AG04450 (cell line): ENCODE measurements at regions not wholly inside any gene's neighbourhood (a gene's known extent, or its start where the extent isn't known, plus 50 kb on each side); places are given as distances from the start of the nearest gene placed in this dataset.

ENCODE experiments used
- CTCF ChIA-PET: fragments of 300-600, 350-600 bp; formaldehyde crosslinking; extraction: SDS; loops from one replicate; lab custom pipeline; 2022; ENCODE audit warnings: antibody characterized with exemption, inconsistent platforms; lab: Charles Lee
- POLR2A ChIA-PET: fragments of 350-600 bp; formaldehyde crosslinking; extraction: SDS; loops from one replicate; lab custom pipeline; 2021; ENCODE audit warnings: antibody characterized with exemption, inconsistent platforms; lab: Yijun Ruan, JAX
- DNase-seq: peaks from one replicate; pipeline ENCODE4 v3.0.0-alpha.2; 2011; ENCODE audit warnings: low read depth, low spot score
- H3K27ac ChIP-seq: one replicate; pipeline ENCODE4 v1.5.1; 2012; ENCODE audit warnings: low read depth, low read length, control low read depth
- H3K27me3 ChIP-seq: one replicate; pipeline ENCODE4 v1.6.0; 2012; ENCODE audit warnings: low read length; ENCODE audit not compliant: control insufficient read depth, insufficient read depth
- H3K4me3 ChIP-seq: 2 replicates; pipeline ENCODE4 v1.5.1; 2011; ENCODE audit warnings: mild to moderate bottlenecking, low read depth, low read length, control low read depth
- H3K9me3 ChIP-seq: 2 replicates; pipeline ENCODE4 v1.5.1; 2012; ENCODE audit warnings: low read length; ENCODE audit not compliant: control insufficient read depth, insufficient read depth
- CTCF ChIP-seq: IDR thresholded peaks from 2 replicates; pipeline ENCODE4 v1.5.1; 2011; ENCODE audit warnings: low read depth, low read length, control low read depth, inconsistent platforms

GRCh38 chr1:221832617-221833016 lies 90.7 kb upstream of the DUSP10 start:
- DNase-seq, result no peak
- H3K27ac ChIP-seq, result no peak overlapping the region

DNA sequence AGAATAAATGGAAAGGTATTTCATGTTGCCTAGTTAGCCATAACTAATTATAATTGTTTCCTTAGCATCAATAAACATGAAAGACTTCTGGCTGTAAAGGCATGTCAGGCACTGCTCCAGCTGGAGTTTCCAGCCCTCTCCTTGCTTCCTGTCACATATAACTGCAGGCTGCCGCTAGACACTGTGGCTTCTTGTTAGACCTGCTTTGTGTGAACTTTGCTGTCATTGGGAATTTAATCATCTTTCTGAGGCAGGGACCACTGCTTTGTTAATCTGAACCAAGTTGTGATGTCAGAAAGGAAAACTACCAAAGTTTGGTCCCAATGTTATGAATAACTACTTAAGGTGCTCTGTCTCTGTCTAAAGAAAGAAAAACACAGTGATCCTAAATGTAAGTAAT lies 90.3 kb upstream of the DUSP10 start:
- TF ChIP-seq CTCF, result no peak
- Histone ChIP-seq H3K9me3 (no peaks in the 10 kb centered on the region), H3K27me3 (no peaks in the 10 kb centered on the region), H3K27ac (no peak overlapping the region), H3K4me3 (no peak overlapping the region)
- CTCF ChIA-PET, result no interaction called here
- no peak for DNase-seq
- POLR2A ChIA-PET, result no interaction called here

More at GRCh38 chr1:221832617-221833016, 90.7 kb upstream of the DUSP10 start:
- CTCF ChIA-PET, result no interaction called here
- POLR2A ChIA-PET, result no interaction called here
- no peak overlapping the region for H3K4me3 ChIP-seq
- H3K27me3 ChIP-seq, result no peaks in the 10 kb centered on the region
- no peak for TF ChIP-seq CTCF
- H3K9me3 ChIP-seq, result no peaks in the 10 kb centered on the region

GRCh38 chr1:221829327-221830015 lies 87.6 kb upstream of the DUSP10 start:
- no peak for TF ChIP-seq CTCF
- peak; percentile 70 for DNase-seq
- no peak overlapping the region for H3K4me3 ChIP-seq
- peak overlapping the region; percentile 54 for H3K27ac ChIP-seq
- H3K9me3 ChIP-seq, result no peaks in the 10 kb centered on the region
- POLR2A ChIA-PET, result interaction anchor here (0.8 to 0.9 kb wide), 2 partner anchors 87 to 111 kb away, joined by 3 to 7 read pairs; partner anchors contain the start of gene DUSP10
- no peaks in the 10 kb centered on the region for H3K27me3 ChIP-seq
- CTCF ChIA-PET, result interaction anchor here (0.6 to 1.6 kb wide), 5 partner anchors 12 to 626 kb away, joined by 3 to 6 read pairs (median 3); no protein-coding TSS in a partner anchor

GRCh38 chr1:221827307-221827642 lies 85.4 kb upstream of the DUSP10 start:
- Histone ChIP-seq H3K27me3 (no peaks in the 10 kb centered on the region), H3K27ac (no peak overlapping the region), H3K9me3 (no peaks in the 10 kb centered on the region), H3K4me3 (no peak overlapping the region)
- no peak for TF ChIP-seq CTCF
- ChIA-PET POLR2A (interaction anchor here (0.7 kb wide), 2 partner anchors 8 to 25 kb away, joined by 6 to 12 read pairs; no protein-coding TSS in a partner anchor), CTCF (no interaction called here)
- no peak for DNase-seq

DNA sequence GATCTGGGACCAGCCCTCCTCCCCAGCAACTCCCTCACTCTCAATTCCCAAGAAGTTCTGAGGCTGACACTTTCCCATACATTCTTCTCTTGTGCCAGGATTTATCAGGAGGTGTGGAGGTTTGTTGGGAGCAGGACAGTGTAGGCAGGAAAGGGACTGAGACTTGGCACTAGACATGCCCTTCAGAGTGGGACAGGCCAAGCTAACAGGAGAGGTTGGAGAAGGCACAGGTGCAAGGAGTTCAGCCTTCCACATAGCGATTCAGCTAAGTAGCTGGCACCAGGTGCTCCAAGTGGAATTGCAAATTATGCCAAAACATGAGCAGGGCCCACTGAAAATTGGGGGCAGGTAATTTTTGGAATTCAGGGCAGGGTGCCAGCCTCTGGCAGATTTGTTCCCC lies 83.0 kb upstream of the DUSP10 start:
- no peak for TF ChIP-seq CTCF
- Histone ChIP-seq H3K4me3 (no peak overlapping the region), H3K27me3 (no peaks in the 10 kb centered on the region), H3K9me3 (no peaks in the 10 kb centered on the region), H3K27ac (no peak overlapping the region)
- ChIA-PET CTCF (no interaction called here), POLR2A (no interaction called here)
- no peak for DNase-seq
